ENCODE measurements at regions not wholly inside any gene's neighbourhood (a gene's known extent, or its start where the extent isn't known, plus 50 kb on each side); places are given as distances from the start of the nearest gene placed in this dataset.
A peak's percentile ranks its signal among the peaks of the same experiment; 100 is the strongest.

DNA sequence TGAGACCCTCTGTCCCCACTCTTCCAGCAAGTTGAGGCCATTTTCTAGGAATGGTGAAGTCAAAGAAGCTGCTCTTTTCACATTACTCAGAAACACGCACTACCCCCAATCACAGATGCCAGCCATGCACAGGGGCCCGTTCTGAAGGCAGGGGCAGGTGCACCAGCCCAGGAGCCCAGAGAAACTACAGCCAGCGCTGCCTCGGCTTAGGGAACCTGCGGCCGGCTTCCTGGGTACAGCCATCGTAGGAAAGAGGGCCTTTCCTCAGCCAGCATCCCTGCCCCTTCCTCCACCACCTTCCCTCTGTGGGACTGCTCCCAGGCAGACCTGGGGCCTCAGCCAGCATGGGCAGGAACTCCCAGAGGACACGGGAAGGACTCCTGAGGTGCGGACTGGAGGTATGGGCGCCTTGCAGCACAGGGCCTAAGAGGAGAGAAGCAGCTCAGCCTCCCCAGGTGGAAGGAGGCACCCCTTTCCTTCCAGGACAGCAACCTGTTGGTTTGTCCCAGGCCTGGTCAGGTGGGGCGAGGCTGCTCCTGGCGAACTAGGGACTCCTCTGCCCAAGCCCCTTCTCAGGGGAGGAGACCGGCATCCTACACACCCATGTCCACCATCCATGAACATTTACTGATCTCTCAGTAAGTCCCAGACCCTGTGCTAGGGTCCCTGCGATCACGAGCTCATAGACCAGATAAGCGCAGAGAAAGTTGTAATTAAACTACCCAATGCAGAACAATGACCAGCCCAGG, 99.0 kb upstream of the ID2 start:
- DNase-seq (ENCODE audit: low read depth in 1 of 2, low spot score in 1 of 2) (no peak), ATAC-seq (no peak), FAIRE-seq (no peak)
- ChIA-PET POLR2A (no interaction called here), CTCF (interaction anchor here (1.7 kb wide), 1 partner anchor 9 kb away, joined by 5 read pairs; no protein-coding TSS in a partner anchor)
- Histone ChIP-seq H3K4me1 (no peaks in the 10 kb centered on the region), H3K9me3 (no peaks in the 10 kb centered on the region), H3K4me2 (no peak overlapping the region), H3K27ac (no peak overlapping the region), H3K4me3 (no peak overlapping the region)
- WGBS (ENCODE audit: missing lambda C conversion rate): 86% methylated on average over 16 of the region's 16 CpGs
- TF ChIP-seq RAD21 (conservative IDR thresholded peaks at IDR 0.05 in 1 of 2, IDR thresholded peaks at IDR 0.05 in 1 of 2) (no peak), TP53 (CRISPR knock-in tag; IDR thresholded peaks at IDR 0.05) (no peak), FOSL2 (IDR thresholded peaks at IDR 0.05) (no peak), FOSL2 (CRISPR knock-in tag; IDR thresholded peaks at IDR 0.05) (no peak), HOXB13 (CRISPR knock-in tag; IDR thresholded peaks at IDR 0.05; ENCODE audit: low read depth) (no peak)
- TF ChIP-seq, protein P1, sequence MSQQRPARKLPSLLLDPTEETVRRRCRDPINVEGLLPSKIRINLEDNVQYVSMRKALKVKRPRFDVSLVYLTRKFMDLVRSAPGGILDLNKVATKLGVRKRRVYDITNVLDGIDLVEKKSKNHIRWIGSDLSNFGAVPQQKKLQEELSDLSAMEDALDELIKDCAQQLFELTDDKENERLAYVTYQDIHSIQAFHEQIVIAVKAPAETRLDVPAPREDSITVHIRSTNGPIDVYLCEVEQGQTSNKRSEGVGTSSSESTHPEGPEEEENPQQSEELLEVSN (IDR thresholded peaks at IDR 0.05; ENCODE audit: borderline replicate concordance, low read depth): no peak

DNA sequence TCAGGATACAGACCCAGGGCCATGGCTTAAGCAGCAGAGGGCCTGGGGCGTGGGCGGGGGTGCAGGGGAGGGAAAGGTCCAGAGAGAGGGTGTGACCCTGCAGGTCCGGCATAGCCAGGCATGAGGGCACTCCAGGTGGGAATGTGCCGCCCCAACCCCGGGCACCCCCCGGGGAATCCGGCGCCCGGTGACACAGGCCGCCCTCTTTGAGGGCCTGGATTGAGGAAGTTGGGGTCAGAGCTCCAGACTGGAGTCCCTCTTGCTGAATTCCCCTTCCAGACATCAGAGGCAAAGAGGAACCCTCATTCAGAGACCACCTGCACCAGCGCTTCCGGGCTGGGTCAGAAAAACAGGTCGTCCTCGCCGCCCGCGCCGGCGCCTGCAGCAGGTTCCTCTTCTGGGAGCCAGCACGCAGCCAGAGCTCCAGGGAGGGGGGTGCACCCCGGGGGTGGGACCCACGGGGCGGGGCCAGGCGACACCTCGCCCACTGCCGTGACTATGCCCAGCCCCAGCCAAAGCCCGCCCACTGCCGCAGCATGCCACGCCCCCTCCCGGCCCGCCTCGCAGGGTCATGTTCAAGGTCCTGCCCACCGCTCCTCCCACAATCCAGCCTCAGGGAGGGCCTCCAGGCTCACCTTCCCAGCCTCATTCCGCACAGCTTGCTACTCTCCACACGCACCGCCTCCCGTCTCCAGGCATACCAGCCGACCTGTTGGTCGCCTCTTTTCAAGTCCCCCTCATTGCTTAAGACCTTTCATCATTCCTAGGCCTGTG, 98.3 kb upstream of the ID2 start:
- H3K27ac ChIP-seq: no peak overlapping the region

DNA sequence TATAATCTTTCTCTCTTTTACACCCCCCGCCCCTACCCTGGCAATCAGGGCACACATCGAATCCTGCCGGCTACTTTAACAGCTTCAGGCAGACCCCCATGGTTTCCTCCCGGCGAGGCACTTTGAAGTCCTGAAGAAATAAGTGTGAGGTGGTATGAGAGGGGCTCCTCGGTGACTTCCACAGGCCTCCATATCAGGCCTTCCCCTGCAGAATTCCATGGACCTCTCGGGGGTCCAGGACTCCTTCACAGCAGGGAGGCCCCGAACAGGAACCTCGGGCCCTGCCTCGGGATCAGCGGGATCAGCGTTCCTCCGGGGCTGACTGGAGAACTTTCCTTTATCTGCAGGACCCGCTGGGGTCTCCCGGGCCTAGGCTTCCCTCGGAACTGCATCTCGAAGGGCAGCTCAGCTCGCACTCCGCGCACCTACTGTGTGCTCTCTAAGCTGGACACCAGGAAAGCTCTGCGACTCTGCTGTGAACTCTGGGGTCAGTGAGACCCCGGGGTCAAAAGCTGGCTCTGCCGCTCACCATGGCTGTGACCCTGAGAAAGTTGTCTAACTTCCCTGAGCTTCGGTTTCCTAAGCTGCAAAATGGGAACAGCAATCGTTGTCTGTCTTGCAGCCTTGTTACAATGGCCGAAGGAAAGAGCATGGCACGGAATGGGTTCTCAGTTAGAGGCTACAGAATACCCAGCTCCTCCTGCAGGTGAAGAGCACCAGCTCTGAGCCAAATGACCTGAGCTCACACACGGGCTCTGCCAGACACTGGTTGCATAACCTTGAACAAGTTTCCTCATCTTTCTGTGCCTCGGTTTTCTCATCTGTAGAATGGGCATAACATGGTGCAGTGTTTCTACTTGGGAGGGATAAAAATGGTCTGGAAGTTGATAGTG, 97.4 kb upstream of the ID2 start:
- ChIA-PET CTCF (interaction anchor here (0.5 to 1.5 kb wide), 5 partner anchors 9 to 1579 kb away, joined by 3 to 4 read pairs (median 4); no protein-coding TSS in a partner anchor), POLR2A (no interaction called here)
- DNase-seq (ENCODE audit: low read depth in 1 of 2, low spot score in 1 of 2) (no peak), ATAC-seq (no peak), FAIRE-seq (no peak)
- no peak overlapping the region for H3K4me3 ChIP-seq
- H3K27ac ChIP-seq: no peak overlapping the region
- 88% methylated on average over 28 of the region's 29 CpGs for WGBS (ENCODE audit: missing lambda C conversion rate)
- no peaks in the 10 kb centered on the region for H3K4me1 ChIP-seq
- TF ChIP-seq KDM1A (IDR thresholded peaks at IDR 0.05; ENCODE audit: low read depth) (peak; percentile 84; the same call in 1 of the 2 replicates), POLR2AphosphoS2 (conservative IDR thresholded peaks at IDR 0.05; ENCODE audit: low read length) (no peak)
- no peaks in the 10 kb centered on the region for H3K9me3 ChIP-seq
- no peak overlapping the region for H3K4me2 ChIP-seq

More for the DNA sequence above, 98.3 kb upstream of the ID2 start:
- Histone ChIP-seq H3K4me3 (no peak overlapping the region), H3K4me1 (no peaks in the 10 kb centered on the region), H3K9me3 (no peaks in the 10 kb centered on the region), H3K4me2 (no peak overlapping the region)
- WGBS (ENCODE audit: missing lambda C conversion rate): 87% methylated on average over 39 of the region's 39 CpGs
- POLR2A ChIA-PET: no interaction called here
- ATAC-seq (peak in 1 of 2 experiments; percentile 79; a peak in 3 of 6 replicates), FAIRE-seq (no peak), DNase-seq (ENCODE audit: low read depth in 1 of 2, low spot score in 1 of 2) (peak in 1 of 2 experiments; percentile 42)
- CTCF ChIA-PET: interaction anchor here (1.1 to 1.3 kb wide), 2 partner anchors 33 to 38 kb away, joined by 4 read pairs; no protein-coding TSS in a partner anchor
- TF ChIP-seq RAD21 (conservative IDR thresholded peaks at IDR 0.05 in 1 of 2, IDR thresholded peaks at IDR 0.05 in 1 of 2) (no peak), NFE2L2 (conservative IDR thresholded peaks at IDR 0.05; ENCODE audit: low read length) (no peak), HOXA7 (CRISPR knock-in tag; IDR thresholded peaks at IDR 0.05) (no peak), EHMT2 (IDR thresholded peaks at IDR 0.05; ENCODE audit: low read depth) (no peak), CHD4 (IDR thresholded peaks at IDR 0.05; ENCODE audit: borderline replicate concordance) (no peak), ZSCAN20 (CRISPR knock-in tag; IDR thresholded peaks at IDR 0.05) (no peak), RCOR1 (IDR thresholded peaks at IDR 0.05; ENCODE audit: low read depth, low read length) (no peak), EP300 (IDR thresholded peaks at IDR 0.05) (no peak), BHLHE40 (IDR thresholded peaks at IDR 0.05; ENCODE audit: low read depth, low read length) (no peak), FOSL2 (IDR thresholded peaks at IDR 0.05) (no peak), FOSL2 (CRISPR knock-in tag; IDR thresholded peaks at IDR 0.05) (no peak), ZFP36 (IDR thresholded peaks at IDR 0.05; ENCODE audit: borderline replicate concordance, partially characterized antibody) (no peak)
- TF ChIP-seq, protein P2, sequence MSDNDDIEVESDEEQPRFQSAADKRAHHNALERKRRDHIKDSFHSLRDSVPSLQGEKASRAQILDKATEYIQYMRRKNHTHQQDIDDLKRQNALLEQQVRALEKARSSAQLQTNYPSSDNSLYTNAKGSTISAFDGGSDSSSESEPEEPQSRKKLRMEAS (IDR thresholded peaks at IDR 0.05): no peak
